Astrocyte (in vitro differentiated cells and primary cell): ENCODE measurements at regions not wholly inside any gene's neighbourhood (a gene's known extent, or its start where the extent isn't known, plus 50 kb on each side); places are given as distances from the start of the nearest gene placed in this dataset.

ENCODE experiments used
- EZH2 ChIP-seq: IDR thresholded peaks from 2 replicates; pipeline ENCODE4 v1.6.1; 2012; ENCODE audit warnings: mild to moderate bottlenecking, low read length, inconsistent platforms; ENCODE audit not compliant: insufficient read depth
- TF ChIP-seq, protein P1 (sequence below): IDR thresholded peaks from 2 replicates; pipeline ENCODE4 v1.5.1; 2011; ENCODE audit warnings: low read depth, mild to moderate bottlenecking, inconsistent platforms, low read length, moderate library complexity; ENCODE audit not compliant: insufficient read depth

DNA sequence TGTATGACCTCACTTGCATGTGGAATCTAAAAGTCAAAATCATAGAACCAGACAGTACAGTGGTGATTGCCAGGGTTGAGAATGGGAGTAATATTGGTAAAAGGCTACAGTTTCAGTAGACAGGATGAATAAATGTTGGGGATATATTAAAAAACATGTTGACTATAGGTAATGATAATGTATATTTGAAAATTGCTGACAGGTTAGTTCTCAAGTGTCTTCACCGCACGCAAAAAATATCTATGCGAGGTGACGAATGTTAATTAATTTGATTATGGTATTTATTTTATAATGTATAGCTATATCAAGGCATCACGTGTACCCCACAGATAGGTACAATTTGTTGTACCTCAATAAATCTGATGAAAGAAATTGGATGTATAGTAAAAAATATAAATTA, 909.6 kb upstream of the NDST4 start:
- TF ChIP-seq, protein P1, sequence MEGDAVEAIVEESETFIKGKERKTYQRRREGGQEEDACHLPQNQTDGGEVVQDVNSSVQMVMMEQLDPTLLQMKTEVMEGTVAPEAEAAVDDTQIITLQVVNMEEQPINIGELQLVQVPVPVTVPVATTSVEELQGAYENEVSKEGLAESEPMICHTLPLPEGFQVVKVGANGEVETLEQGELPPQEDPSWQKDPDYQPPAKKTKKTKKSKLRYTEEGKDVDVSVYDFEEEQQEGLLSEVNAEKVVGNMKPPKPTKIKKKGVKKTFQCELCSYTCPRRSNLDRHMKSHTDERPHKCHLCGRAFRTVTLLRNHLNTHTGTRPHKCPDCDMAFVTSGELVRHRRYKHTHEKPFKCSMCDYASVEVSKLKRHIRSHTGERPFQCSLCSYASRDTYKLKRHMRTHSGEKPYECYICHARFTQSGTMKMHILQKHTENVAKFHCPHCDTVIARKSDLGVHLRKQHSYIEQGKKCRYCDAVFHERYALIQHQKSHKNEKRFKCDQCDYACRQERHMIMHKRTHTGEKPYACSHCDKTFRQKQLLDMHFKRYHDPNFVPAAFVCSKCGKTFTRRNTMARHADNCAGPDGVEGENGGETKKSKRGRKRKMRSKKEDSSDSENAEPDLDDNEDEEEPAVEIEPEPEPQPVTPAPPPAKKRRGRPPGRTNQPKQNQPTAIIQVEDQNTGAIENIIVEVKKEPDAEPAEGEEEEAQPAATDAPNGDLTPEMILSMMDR, result no peak
- no peak for TF ChIP-seq EZH2
